ENCODE measurements at regions not wholly inside any gene's neighbourhood (a gene's known extent, or its start where the extent isn't known, plus 50 kb on each side); places are given as distances from the start of the nearest gene placed in this dataset.

- WGBS (ENCODE audit: insufficient coverage) = 96% methylated on average over 5 of the region's 6 CpGs
- Histone ChIP-seq H3K9me3 (ENCODE audit: control extremely low read depth in 1 of 5, control insufficient read depth in 4 of 5, insufficient read depth in 2 of 5, low read depth in 1 of 5, low read length in 4 of 5) (no peaks in the 10 kb centered on the region), H3K27me3 (replicated peaks in 2 of 5; ENCODE audit: control insufficient read depth in 4 of 5, insufficient read depth in 5 of 5, low read length in 4 of 5) (no peaks in the 10 kb centered on the region), H3K27ac (ENCODE audit: insufficient read depth in 1 of 2, low read depth in 1 of 2, low read length in 2 of 2, poor library complexity in 1 of 2, severe bottlenecking in 2 of 2) (no peak overlapping the region), H3K36me3 (ENCODE audit: control insufficient read depth in 4 of 4, insufficient read depth in 4 of 4, low read length in 3 of 4) (no peaks in the 10 kb centered on the region), H3K4me3 (ENCODE audit: control insufficient read depth in 1 of 7, extremely low read depth in 1 of 7, insufficient read depth in 4 of 7, low read depth in 2 of 7, low read length in 6 of 7) (no peak overlapping the region), H3K4me1 (ENCODE audit: control extremely low read depth in 1 of 4, control insufficient read depth in 4 of 4, insufficient read depth in 4 of 4, low read length in 3 of 4) (peaks cover 0 to 46% (median 35%) of the 10 kb centered on the region in 4 experiments)
- DNase-seq = no peak
- ChIA-PET CTCF (interaction anchor here (0.6 to 1.2 kb wide), 2 partner anchors 9 to 1178 kb away, joined by 3 to 4 read pairs; no protein-coding TSS in a partner anchor), POLR2A (no interaction called here)
Measured at GRCh38 chr20:50288128-50288623, 97.5 kb downstream of the CEBPB start.

- DNase-seq = no peak
- Histone ChIP-seq H3K4me1 (ENCODE audit: control extremely low read depth in 1 of 4, control insufficient read depth in 4 of 4, insufficient read depth in 4 of 4, low read length in 3 of 4) (peaks cover 0 to 37% (median 34%) of the 10 kb centered on the region in 4 experiments), H3K36me3 (ENCODE audit: control insufficient read depth in 4 of 4, insufficient read depth in 4 of 4, low read length in 3 of 4) (no peaks in the 10 kb centered on the region), H3K9me3 (ENCODE audit: control extremely low read depth in 1 of 5, control insufficient read depth in 4 of 5, insufficient read depth in 2 of 5, low read depth in 1 of 5, low read length in 4 of 5) (no peaks in the 10 kb centered on the region), H3K4me3 (ENCODE audit: control insufficient read depth in 1 of 7, extremely low read depth in 1 of 7, insufficient read depth in 4 of 7, low read depth in 2 of 7, low read length in 6 of 7) (no peak overlapping the region), H3K27me3 (replicated peaks in 2 of 5; ENCODE audit: control insufficient read depth in 4 of 5, insufficient read depth in 5 of 5, low read length in 4 of 5) (no peaks in the 10 kb centered on the region), H3K27ac (ENCODE audit: insufficient read depth in 1 of 2, low read depth in 1 of 2, low read length in 2 of 2, poor library complexity in 1 of 2, severe bottlenecking in 2 of 2) (no peak overlapping the region)
- WGBS (ENCODE audit: insufficient coverage) = 99% methylated on average over 5 of the region's 10 CpGs
- ChIA-PET POLR2A (no interaction called here), CTCF (no interaction called here)
Measured at GRCh38 chr20:50289581-50289980, 99.0 kb downstream of the CEBPB start.

DNA sequence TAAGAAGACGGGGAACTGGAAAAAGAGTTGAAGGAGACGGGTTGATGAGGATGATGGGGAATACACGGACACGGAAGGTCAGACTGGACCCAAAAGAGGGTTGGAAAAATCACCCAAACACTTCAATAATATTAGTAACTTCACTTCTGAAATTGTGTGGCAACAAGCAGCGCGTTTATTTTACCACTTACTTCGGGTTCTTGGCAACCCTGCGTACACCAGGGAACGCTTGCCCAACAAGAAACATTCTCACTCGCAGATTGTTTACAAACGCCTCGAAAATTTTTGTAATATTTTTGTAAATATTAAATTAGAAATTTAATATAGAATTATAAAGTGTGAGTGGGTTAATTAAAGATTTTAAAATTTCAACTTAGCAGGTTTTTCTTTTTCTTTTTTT is 99.5 kb downstream of the CEBPB start:
- ChIA-PET POLR2A (no interaction called here), CTCF (no interaction called here)
- H3K4me3 ChIP-seq (ENCODE audit: control insufficient read depth in 1 of 7, extremely low read depth in 1 of 7, insufficient read depth in 4 of 7, low read depth in 2 of 7, low read length in 6 of 7) = no peak overlapping the region
- no peaks in the 10 kb centered on the region for H3K36me3 ChIP-seq (ENCODE audit: control insufficient read depth in 4 of 4, insufficient read depth in 4 of 4, low read length in 3 of 4)
- no peak overlapping the region for H3K27ac ChIP-seq (ENCODE audit: insufficient read depth in 1 of 2, low read depth in 1 of 2, low read length in 2 of 2, poor library complexity in 1 of 2, severe bottlenecking in 2 of 2)
- no peak for DNase-seq
- no peaks in the 10 kb centered on the region for H3K9me3 ChIP-seq (ENCODE audit: control extremely low read depth in 1 of 5, control insufficient read depth in 4 of 5, insufficient read depth in 2 of 5, low read depth in 1 of 5, low read length in 4 of 5)
- peaks cover 0 to 33% (median 30%) of the 10 kb centered on the region in 4 experiments for H3K4me1 ChIP-seq (ENCODE audit: control extremely low read depth in 1 of 4, control insufficient read depth in 4 of 4, insufficient read depth in 4 of 4, low read length in 3 of 4)
- WGBS (ENCODE audit: insufficient coverage) = 100% methylated on average over 6 of the region's 12 CpGs
- no peaks in the 10 kb centered on the region for H3K27me3 ChIP-seq (replicated peaks in 2 of 5; ENCODE audit: control insufficient read depth in 4 of 5, insufficient read depth in 5 of 5, low read length in 4 of 5)

DNA sequence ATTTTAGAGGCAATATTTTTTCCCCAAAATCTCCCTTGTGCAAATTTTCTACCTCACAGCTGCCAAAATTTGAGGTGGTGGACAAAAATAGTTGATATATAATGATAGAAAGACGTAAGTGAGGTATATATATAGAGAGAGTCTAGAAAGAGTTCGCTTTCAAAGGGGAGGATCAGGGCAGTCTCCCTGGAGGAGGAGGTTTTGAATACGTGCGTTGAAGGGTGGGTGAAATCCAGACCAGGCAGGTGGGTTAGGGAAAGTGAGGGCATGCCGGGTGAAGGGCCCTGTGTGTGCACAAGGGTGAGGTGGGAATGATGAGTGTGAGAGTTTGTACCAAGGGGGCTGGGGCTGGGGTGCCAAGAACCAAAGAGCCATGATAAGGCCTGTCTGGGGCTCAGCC is 100.2 kb downstream of the CEBPB start:
- 94% methylated on average over 5 of the region's 5 CpGs for WGBS (ENCODE audit: insufficient coverage)
- no peaks in the 10 kb centered on the region for H3K9me3 ChIP-seq (ENCODE audit: control extremely low read depth in 1 of 5, control insufficient read depth in 4 of 5, insufficient read depth in 2 of 5, low read depth in 1 of 5, low read length in 4 of 5)
- H3K27ac ChIP-seq (ENCODE audit: insufficient read depth in 1 of 2, low read depth in 1 of 2, low read length in 2 of 2, poor library complexity in 1 of 2, severe bottlenecking in 2 of 2) = no peak overlapping the region
- no peak for DNase-seq
- H3K27me3 ChIP-seq (replicated peaks in 2 of 5; ENCODE audit: control insufficient read depth in 4 of 5, insufficient read depth in 5 of 5, low read length in 4 of 5) = no peaks in the 10 kb centered on the region
- POLR2A ChIA-PET = no interaction called here
- H3K36me3 ChIP-seq (ENCODE audit: control insufficient read depth in 4 of 4, insufficient read depth in 4 of 4, low read length in 3 of 4) = no peaks in the 10 kb centered on the region
- CTCF ChIA-PET = no interaction called here
- H3K4me1 ChIP-seq (ENCODE audit: control extremely low read depth in 1 of 4, control insufficient read depth in 4 of 4, insufficient read depth in 4 of 4, low read length in 3 of 4) = peaks cover 3 to 29% (median 26%) of the 10 kb centered on the region in 4 experiments
- no peak overlapping the region for H3K4me3 ChIP-seq (ENCODE audit: control insufficient read depth in 1 of 7, extremely low read depth in 1 of 7, insufficient read depth in 4 of 7, low read depth in 2 of 7, low read length in 6 of 7)

DNA sequence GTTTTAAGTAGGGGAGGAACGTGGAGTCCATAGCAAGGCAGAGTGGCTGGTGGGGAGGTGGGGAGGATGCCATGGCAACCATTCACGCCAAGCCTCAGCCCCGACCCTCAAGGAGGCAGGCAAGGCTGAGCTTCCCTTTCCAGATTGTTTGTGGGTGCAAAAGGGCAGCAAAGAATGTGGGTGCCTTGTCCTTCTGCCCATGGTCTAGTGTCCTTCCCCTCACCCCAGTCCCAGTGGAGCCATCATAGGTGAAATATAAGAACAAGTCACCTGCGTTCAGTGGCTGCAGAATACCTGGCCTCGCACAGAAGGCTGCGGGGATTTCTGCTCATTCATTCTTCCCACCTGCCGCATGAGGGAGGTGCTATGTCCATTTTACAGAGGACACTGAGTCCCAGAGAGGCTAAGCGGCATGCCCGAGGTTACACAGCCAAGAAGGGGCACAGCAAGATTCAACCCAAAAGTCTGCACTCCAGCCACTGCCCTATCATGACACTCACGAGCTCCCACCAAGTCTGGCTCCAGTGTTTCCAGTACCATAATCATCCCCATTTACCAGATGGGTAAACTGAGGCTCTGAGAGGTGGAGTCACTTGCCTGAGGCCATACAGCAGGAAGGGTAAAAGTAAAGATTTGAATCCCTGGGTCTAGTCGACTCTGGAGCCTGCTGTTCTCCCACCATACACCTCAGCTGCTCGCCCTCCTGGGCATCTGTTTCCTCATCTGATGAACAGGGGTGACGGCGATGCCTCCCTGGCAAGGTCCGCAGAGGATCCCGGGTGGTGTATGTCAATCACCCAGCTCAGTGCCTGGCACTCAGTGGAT is 100.8 kb downstream of the CEBPB start:
- Histone ChIP-seq H3K27me3 (replicated peaks in 2 of 5; ENCODE audit: control insufficient read depth in 4 of 5, insufficient read depth in 5 of 5, low read length in 4 of 5) (no peaks in the 10 kb centered on the region), H3K36me3 (ENCODE audit: control insufficient read depth in 4 of 4, insufficient read depth in 4 of 4, low read length in 3 of 4) (no peaks in the 10 kb centered on the region), H3K4me1 (ENCODE audit: control extremely low read depth in 1 of 4, control insufficient read depth in 4 of 4, insufficient read depth in 4 of 4, low read length in 3 of 4) (peaks cover 3 to 33% (median 28%) of the 10 kb centered on the region in 4 experiments), H3K9me3 (ENCODE audit: control extremely low read depth in 1 of 5, control insufficient read depth in 4 of 5, insufficient read depth in 2 of 5, low read depth in 1 of 5, low read length in 4 of 5) (no peaks in the 10 kb centered on the region), H3K27ac (ENCODE audit: insufficient read depth in 1 of 2, low read depth in 1 of 2, low read length in 2 of 2, poor library complexity in 1 of 2, severe bottlenecking in 2 of 2) (no peak overlapping the region), H3K4me3 (ENCODE audit: control insufficient read depth in 1 of 7, extremely low read depth in 1 of 7, insufficient read depth in 4 of 7, low read depth in 2 of 7, low read length in 6 of 7) (no peak overlapping the region)
- DNase-seq = no peak
- POLR2A ChIA-PET = no interaction called here
- CTCF ChIA-PET = interaction anchor here (0.6 to 2.0 kb wide), 3 partner anchors 21 to 173 kb away, joined by 3 to 6 read pairs (median 3); no protein-coding TSS in a partner anchor
- 83% methylated on average over 16 of the region's 16 CpGs for WGBS (ENCODE audit: insufficient coverage)

- no peak overlapping the region for H3K4me3 ChIP-seq (ENCODE audit: control insufficient read depth in 1 of 7, extremely low read depth in 1 of 7, insufficient read depth in 4 of 7, low read depth in 2 of 7, low read length in 6 of 7)
- H3K9me3 ChIP-seq (ENCODE audit: control extremely low read depth in 1 of 5, control insufficient read depth in 4 of 5, insufficient read depth in 2 of 5, low read depth in 1 of 5, low read length in 4 of 5) = no peaks in the 10 kb centered on the region
- 20% methylated on average over 3 of the region's 8 CpGs for WGBS (ENCODE audit: insufficient coverage)
- peaks cover 5 to 38% (median 33%) of the 10 kb centered on the region in 4 experiments for H3K4me1 ChIP-seq (ENCODE audit: control extremely low read depth in 1 of 4, control insufficient read depth in 4 of 4, insufficient read depth in 4 of 4, low read length in 3 of 4)
- no peak for DNase-seq
- ChIA-PET POLR2A (interaction anchor here (1.0 kb wide), 1 partner anchor 47 kb away, joined by 3 read pairs; no protein-coding TSS in a partner anchor), CTCF (interaction anchor here (0.6 to 2.0 kb wide), 8 partner anchors 8 to 172 kb away, joined by 3 to 6 read pairs (median 3); no protein-coding TSS in a partner anchor)
- no peaks in the 10 kb centered on the region for H3K27me3 ChIP-seq (replicated peaks in 2 of 5; ENCODE audit: control insufficient read depth in 4 of 5, insufficient read depth in 5 of 5, low read length in 4 of 5)
- H3K36me3 ChIP-seq (ENCODE audit: control insufficient read depth in 4 of 4, insufficient read depth in 4 of 4, low read length in 3 of 4) = no peaks in the 10 kb centered on the region
- peak overlapping the region in 1 of 2 experiments; percentile 51 for H3K27ac ChIP-seq (ENCODE audit: insufficient read depth in 1 of 2, low read depth in 1 of 2, low read length in 2 of 2, poor library complexity in 1 of 2, severe bottlenecking in 2 of 2)
Measured at GRCh38 chr20:50292079-50292590, 101.5 kb downstream of the CEBPB start.

Data from common myeloid progenitor, CD34-positive (primary cell).